ENCODE measurements at regions not wholly inside any gene's neighbourhood (a gene's known extent, or its start where the extent isn't known, plus 50 kb on each side); places are given as distances from the start of the nearest gene placed in this dataset.

DNA sequence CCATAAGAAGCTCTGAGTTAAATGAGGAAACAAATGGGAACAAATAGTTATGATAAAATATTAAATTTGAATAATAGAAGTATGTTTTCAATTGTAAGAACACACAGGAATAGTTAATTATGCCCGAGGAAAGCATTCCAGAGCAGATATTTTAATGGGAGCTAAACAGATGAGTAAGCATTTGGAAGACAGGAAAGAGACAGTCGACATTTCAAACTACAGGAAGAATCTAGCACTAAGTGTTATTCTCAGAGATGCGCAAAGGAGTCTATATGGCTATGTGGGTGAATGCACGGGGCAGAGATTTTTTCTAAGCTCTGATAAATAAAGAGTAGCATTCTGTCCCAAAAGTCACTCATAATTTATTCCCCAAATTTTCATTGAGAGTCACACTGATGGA, 64.5 kb upstream of the SSTR1 start:
- TF ChIP-seq NFRKB (IDR thresholded peaks at IDR 0.05) (no peak), BHLHE40 (IDR thresholded peaks at IDR 0.05; ENCODE audit: borderline replicate concordance) (no peak)

Measured in HEK293T (cell line).